Tibial nerve (tissue), 4 donors: ENCODE measurements at regions not wholly inside any gene's neighbourhood (a gene's known extent, or its start where the extent isn't known, plus 50 kb on each side); places are given as distances from the start of the nearest gene placed in this dataset.

Experiments used
- DNase-seq, 2 donors: peaks; one replicate each; pipeline ENCODE4 v3.0.0-alpha.2; 2019; ENCODE audit warnings: low spot score in 2 of 2
- H3K27ac ChIP-seq, 4 donors: fragments of 200-600 bp; sonication (generic) in 3 of 4; one replicate each; pipeline ENCODE4 v1.5.1; 2017 to 2019; ENCODE audit warnings: mild to moderate bottlenecking in 1 of 4
- H3K27me3 ChIP-seq, 2 donors: fragments of 200-600 bp; sonication (generic) in 1 of 2; one replicate each; pipeline versions ENCODE4 v1.5.1 to v1.6.0; 2017 to 2019
- H3K36me3 ChIP-seq, 3 donors: fragments of 200-600 bp; sonication (generic); one replicate each; pipeline ENCODE4 v1.5.1; 2018 to 2019
- H3K4me1 ChIP-seq, 4 donors: fragments of 200-600 bp; sonication (generic) in 3 of 4; one replicate each; pipeline ENCODE4 v1.5.1; 2017 to 2019
- H3K4me3 ChIP-seq, 4 donors: fragments of 200-600 bp; sonication (generic) in 3 of 4; one replicate each; pipeline ENCODE4 v1.5.1; 2017 to 2019; ENCODE audit warnings: mild to moderate bottlenecking in 1 of 4, moderate library complexity in 1 of 4
- H3K9me3 ChIP-seq, 4 donors: fragments of 200-600 bp; sonication (generic) in 3 of 4; one replicate each; pipeline ENCODE4 v1.5.1; 2017 to 2019
- CTCF ChIP-seq, 5 experiments: fragments of 200-600 bp in 3 of 5; fragments of 450-650 bp in 2 of 5; sonication (generic) in 3 of 5; IDR thresholded peaks; one replicate each; pipeline ENCODE4 v1.5.1; 2016 to 2019; ENCODE audit warnings: antibody characterized with exemption in 5 of 5, mild to moderate bottlenecking in 3 of 5, moderate library complexity in 2 of 5
- EP300 ChIP-seq, 2 donors: sonication (generic); formaldehyde crosslinking; IDR thresholded peaks; one replicate each; pipeline ENCODE4 v1.6.1; 2017; ENCODE audit warnings: antibody characterized with exemption in 2 of 2, mild to moderate bottlenecking in 1 of 2
- POLR2A ChIP-seq, 2 donors: fragments of 450-650 bp; IDR thresholded peaks; one replicate each; pipeline ENCODE4 v1.6.1; 2017; ENCODE audit warnings: antibody characterized with exemption in 2 of 2, mild to moderate bottlenecking in 2 of 2, moderate library complexity in 2 of 2
- WGBS, 2 donors: methylation state at CpG; one replicate each; pipeline ENCODE4 v1.1.5; 2018; 5-methylcytosine and 5-hydroxymethylcytosine counted together

- no peaks in the 10 kb centered on the region for H3K27me3 ChIP-seq
- no peak for TF ChIP-seq CTCF (IDR thresholded peaks at IDR 0.05)
- H3K27ac ChIP-seq = no peak overlapping the region
- WGBS, 2 donors = 82 to 90% methylated on average over 5 to 7 of the region's 7 CpGs
- H3K4me3 ChIP-seq = no peak overlapping the region
- H3K36me3 ChIP-seq = no peaks in the 10 kb centered on the region
- DNase-seq = no peak
- peaks cover 0 to 10% (median 0%) of the 10 kb centered on the region in 4 donors for H3K9me3 ChIP-seq
- H3K4me1 ChIP-seq = no peaks in the 10 kb centered on the region
Observed at GRCh38 chr1:95852483-95853070, 618.6 kb downstream of the RWDD3 start.

GRCh38 chr1:95854457-95854856, 620.4 kb downstream of the RWDD3 start:
- H3K36me3 ChIP-seq = no peaks in the 10 kb centered on the region
- no peak overlapping the region for H3K4me3 ChIP-seq
- peaks cover 0 to 10% (median 0%) of the 10 kb centered on the region in 4 donors for H3K9me3 ChIP-seq
- H3K27ac ChIP-seq = no peak overlapping the region
- 68 to 92% methylated on average over 2 to 4 of the region's 4 CpGs for WGBS, 2 donors
- no peak for DNase-seq
- no peaks in the 10 kb centered on the region for H3K4me1 ChIP-seq
- no peaks in the 10 kb centered on the region for H3K27me3 ChIP-seq
- TF ChIP-seq EP300 (IDR thresholded peaks at IDR 0.05) (no peak), CTCF (IDR thresholded peaks at IDR 0.05) (no peak), POLR2A (IDR thresholded peaks at IDR 0.05) (no peak)

GRCh38 chr1:95863086-95863485, 629.1 kb downstream of the RWDD3 start:
- 90% methylated on average over 2 of the region's 2 CpGs for WGBS, 2 donors
- TF ChIP-seq CTCF (IDR thresholded peaks at IDR 0.05) (no peak), POLR2A (IDR thresholded peaks at IDR 0.05) (no peak), EP300 (IDR thresholded peaks at IDR 0.05) (no peak)

GRCh38 chr1:95865769-95866168, 631.8 kb downstream of the RWDD3 start:
- Histone ChIP-seq H3K4me3 (no peak overlapping the region), H3K36me3 (no peaks in the 10 kb centered on the region), H3K9me3 (no peaks in the 10 kb centered on the region), H3K27ac (no peak overlapping the region), H3K4me1 (no peaks in the 10 kb centered on the region), H3K27me3 (no peaks in the 10 kb centered on the region)
- no peak for DNase-seq
- no peak for TF ChIP-seq POLR2A (IDR thresholded peaks at IDR 0.05)
- TF ChIP-seq CTCF (IDR thresholded peaks at IDR 0.05) = no peak
- no peak for TF ChIP-seq EP300 (IDR thresholded peaks at IDR 0.05)

More at GRCh38 chr1:95863086-95863485, 629.1 kb downstream of the RWDD3 start:
- H3K27ac ChIP-seq = no peak overlapping the region
- H3K36me3 ChIP-seq = no peaks in the 10 kb centered on the region
- no peaks in the 10 kb centered on the region for H3K9me3 ChIP-seq
- H3K27me3 ChIP-seq = no peaks in the 10 kb centered on the region
- DNase-seq = no peak
- H3K4me1 ChIP-seq = no peaks in the 10 kb centered on the region
- H3K4me3 ChIP-seq = no peak overlapping the region

GRCh38 chr1:95876276-95876675, 642.3 kb downstream of the RWDD3 start:
- 57 to 63% methylated on average over 5 of the region's 5 CpGs for WGBS, 2 donors

More at GRCh38 chr1:95876276-95876675, 642.3 kb downstream of the RWDD3 start:
- no peak for TF ChIP-seq CTCF (IDR thresholded peaks at IDR 0.05)
- no peak for TF ChIP-seq EP300 (IDR thresholded peaks at IDR 0.05)
- no peak for TF ChIP-seq POLR2A (IDR thresholded peaks at IDR 0.05)
- Histone ChIP-seq H3K36me3 (no peaks in the 10 kb centered on the region), H3K4me1 (no peaks in the 10 kb centered on the region), H3K27ac (no peak overlapping the region), H3K9me3 (no peaks in the 10 kb centered on the region), H3K4me3 (no peak overlapping the region), H3K27me3 (no peaks in the 10 kb centered on the region)
- no peak for DNase-seq
